NCI-H524 (cell line): ENCODE measurements at regions not wholly inside any gene's neighbourhood (a gene's known extent, or its start where the extent isn't known, plus 50 kb on each side); places are given as distances from the start of the nearest gene placed in this dataset.
"Not testable (repeated sequence)": the region's sequence is repeated elsewhere in the genome, so short reads cannot be mapped to it uniquely, and the experiment has no call there.

Source experiments
- DNase-seq, 2 experiments: peaks; one replicate each; lab custom pipeline; 2025; lab: John Stamatoyannopoulos, UW

GRCh38 chr9:26240020-26240419 is 561.8 kb upstream of the TUSC1 start:
- DNase-seq, result no peak

DNA sequence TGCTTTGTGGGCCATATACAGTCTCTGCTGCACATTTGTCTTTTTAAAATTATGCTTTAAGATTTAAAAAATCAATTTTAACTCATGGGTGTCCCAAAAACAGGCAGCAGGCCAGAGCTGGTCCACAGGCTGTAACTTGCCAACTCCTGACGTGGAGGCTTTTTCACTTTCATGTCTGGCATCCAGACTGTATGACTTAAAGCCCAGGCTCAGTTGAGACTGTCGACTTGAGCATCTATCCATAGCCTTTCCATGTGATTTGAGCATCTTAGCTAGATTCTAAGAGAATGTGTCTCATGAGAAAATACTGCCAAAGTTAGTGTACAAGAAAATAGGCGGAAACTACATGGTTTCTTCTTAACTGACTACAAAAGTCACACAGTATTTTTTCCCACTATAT is 559.0 kb upstream of the TUSC1 start:
- DNase-seq, result no peak

GRCh38 chr9:26234865-26235264 is 556.6 kb upstream of the TUSC1 start:
- DNase-seq, result no peak

DNA sequence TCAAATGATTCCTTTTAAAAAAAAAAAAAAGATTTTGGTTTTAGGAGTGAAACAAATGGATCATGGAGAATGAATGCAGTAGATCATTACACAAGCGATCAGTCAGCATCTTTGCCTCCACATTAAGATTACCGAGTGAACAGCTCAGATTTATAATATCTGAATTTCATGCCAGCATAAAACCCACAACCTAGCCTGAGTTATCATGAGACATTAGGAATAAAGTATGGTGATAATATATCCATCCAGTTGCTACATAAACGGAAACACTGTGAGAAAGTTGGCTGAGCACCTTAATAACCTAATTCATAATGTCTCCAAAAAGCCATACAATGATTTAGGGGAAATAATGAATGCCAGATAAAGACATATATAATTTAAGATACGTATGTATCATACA is 553.1 kb upstream of the TUSC1 start:
- no peak for DNase-seq

DNA sequence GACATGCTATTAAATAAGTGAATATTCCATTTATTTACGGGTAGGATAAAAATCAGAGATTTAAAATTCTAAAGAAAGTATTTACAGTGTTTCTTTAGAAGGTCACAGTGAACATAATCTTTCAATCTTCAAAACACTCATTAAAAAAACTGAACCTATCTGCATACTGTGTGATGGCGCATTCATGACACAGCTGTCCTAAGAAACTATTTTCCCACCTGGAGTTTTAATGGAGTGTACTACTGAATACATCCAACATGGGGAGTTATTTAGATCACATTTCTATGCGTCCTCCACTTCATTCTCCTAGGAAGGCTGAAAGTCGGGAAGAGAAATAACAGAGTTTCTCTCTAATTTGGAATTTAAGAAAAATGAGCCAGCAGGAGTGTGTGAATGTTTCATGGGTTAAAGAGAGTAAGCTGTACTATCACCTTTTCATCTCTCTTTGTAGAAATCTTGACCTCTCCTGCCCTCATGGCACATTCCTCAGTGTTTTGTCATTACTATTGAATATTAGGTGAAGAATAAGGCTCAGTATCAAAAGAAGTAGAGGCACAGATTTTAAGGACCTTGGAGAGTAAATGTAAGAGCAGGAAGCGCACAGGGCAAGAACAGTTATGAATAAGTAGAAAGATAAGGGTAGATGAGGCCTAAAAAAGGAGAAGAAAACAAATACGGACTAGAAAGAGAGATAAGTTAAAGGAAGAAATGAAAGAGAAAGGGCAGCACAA is 551.2 kb upstream of the TUSC1 start:
- DNase-seq, result no peak

DNA sequence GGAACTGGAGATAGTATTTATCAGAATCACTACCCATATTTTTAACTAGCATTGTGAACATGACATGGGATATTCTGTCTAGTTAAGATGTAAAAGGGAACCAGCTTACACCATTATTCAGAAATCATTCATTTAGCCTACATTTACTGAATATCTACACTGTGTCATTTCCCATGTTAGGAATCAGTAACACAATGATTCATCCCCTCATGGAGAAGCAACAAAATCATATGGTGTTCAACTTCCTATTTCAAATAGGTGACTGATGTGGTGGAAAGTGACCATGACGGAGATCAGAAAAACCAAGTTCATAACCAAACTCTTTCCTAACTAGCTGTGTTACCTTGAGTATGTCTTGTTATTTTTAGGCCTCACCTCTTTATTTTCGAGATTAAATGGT is 550.0 kb upstream of the TUSC1 start:
- DNase-seq, result no peak

DNA sequence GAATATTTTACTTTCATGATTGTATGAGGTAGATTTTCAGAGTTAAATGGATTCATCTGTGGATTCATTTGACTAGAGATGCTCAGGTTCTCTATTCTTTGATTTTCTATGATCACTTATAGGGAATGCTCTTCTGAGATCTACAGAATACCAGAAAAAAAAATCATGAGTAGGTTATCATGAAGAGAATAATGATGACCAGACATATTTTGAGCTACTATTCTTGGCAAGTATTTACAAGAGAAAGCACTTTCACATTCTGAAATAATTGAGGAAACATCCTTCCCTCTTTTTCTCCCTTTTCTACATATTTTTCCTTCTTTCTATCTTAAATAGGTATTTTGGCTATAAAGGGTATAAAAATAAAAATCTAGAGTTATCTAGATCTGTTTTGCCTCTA is 543.0 kb upstream of the TUSC1 start:
- DNase-seq, result no peak

GRCh38 chr9:26220367-26220766 is 542.1 kb upstream of the TUSC1 start:
- DNase-seq, result no peak

- DNase-seq, result no peak
Observed at GRCh38 chr9:26219961-26220360, 541.7 kb upstream of the TUSC1 start.

DNA sequence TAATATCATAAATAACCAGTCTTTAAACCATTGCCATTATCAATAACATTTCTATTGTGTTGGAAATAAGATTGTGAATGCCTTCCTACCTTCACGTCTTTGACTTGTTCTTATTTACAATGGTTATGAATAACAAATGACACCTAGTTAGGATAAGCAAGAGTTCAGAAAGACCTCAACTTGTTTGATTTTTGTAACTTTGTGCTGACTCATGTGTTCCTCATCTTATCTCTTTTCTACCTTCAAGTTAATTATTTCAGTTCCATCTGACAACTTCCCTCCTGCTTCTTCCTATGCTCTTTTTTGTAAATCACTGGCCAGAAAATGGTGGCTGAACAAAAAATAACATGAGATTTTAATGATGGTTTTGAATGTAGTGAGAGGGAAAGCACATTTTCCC is 538.5 kb upstream of the TUSC1 start:
- no peak for DNase-seq

GRCh38 chr9:26214713-26215444 is 536.6 kb upstream of the TUSC1 start:
- DNase-seq, result not testable (repeated sequence)

GRCh38 chr9:26210338-26210851 is 532.2 kb upstream of the TUSC1 start:
- DNase-seq, result no peak

GRCh38 chr9:26205261-26205660 is 527.0 kb upstream of the TUSC1 start:
- DNase-seq, result no peak

DNA sequence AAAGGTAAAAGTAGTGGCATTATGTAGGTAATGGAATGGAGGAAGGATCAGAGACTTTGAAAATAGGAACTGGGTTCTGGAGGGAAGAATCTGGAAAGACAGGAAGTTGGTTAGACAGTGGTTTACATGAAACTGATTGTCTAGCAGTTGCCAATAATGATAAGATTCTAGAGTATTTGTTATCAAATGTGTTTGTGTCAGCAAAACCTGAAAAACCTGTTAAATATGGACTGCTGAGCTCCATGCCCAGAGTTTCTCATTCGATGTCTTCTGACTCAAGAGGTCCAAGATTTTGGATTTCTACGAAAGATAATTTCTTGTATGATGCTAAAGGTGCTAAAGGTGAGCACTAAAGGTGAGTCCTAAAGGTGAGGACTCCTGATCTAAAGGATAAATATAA is 515.0 kb upstream of the TUSC1 start:
- DNase-seq, result no peak

DNA sequence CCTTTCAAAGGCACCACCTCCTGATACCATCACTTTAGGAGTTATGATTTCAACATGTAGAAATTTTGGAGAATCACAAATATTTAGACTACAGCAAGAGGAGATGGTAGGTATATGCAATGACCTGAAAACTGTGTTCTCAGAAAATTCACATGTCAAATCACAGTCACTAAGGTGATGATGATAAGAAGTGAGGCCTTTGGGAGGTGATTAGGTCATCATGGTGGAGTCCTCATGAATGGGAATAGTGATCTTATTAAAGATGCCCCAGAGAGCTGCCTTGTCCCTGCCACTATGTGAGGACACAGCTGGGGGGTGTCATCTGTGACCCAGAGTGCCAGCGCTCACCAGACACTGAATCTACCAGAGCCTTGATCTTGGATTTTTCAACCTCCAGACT is 513.5 kb upstream of the TUSC1 start:
- DNase-seq, result no peak

- no peak for DNase-seq
Observed at GRCh38 chr9:26181836-26182235, 503.6 kb upstream of the TUSC1 start.

DNA sequence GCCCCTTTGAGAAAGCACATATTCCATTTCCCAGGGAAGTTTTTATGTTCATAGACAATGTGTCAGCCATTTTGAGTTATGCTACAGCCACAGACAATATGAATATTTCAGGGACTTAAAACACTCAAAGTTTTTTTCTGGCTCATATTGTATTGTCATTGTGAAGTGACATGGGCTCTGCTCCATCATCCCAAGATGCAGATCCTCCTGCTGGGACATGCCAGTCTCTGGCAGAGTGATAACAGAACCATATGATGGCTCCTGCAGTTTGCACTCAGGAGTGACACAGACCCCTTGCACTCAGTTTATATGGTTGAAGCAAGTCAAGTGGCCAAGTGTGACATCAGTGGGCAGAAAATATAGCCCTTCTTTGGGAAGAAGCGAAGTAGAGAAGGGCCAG is 498.4 kb upstream of the TUSC1 start:
- no peak for DNase-seq

DNA sequence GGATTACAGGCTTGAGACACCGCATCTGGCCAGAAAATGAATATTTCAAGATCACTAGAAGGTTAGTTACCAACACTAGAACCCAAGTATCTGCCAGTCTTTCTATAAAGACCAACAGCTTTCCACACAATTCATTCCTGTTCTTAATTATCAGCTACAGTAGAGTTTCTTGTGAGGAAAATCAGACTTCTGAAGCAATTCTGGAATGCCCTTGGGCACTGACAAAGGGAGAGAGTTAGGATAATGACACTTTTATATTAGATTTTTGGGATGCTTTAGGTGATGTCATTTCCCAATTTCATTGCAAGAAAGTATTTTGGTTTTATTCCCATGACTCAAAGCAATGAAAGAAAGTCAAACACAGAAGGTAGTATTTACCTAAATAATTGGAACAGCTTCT is 497.0 kb upstream of the TUSC1 start:
- DNase-seq, result no peak

DNA sequence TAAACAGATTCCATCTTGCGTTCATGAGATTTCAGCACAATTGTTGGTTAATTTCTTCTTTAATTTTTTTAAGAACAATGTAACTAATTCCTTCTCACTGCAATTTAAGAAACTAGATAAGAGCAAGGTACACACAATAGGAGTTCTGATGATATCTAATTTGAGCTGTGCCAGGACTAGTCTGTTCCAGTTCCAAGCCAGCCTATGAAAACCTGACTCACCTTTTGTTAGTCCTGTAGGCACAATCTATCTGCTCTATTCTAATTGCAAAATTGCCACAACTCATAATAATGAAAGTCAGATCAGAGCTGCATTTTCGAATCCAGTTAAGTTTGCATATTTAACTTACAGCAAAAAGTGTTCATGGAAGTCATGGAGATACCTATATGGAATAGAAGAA is 494.1 kb upstream of the TUSC1 start:
- no peak for DNase-seq

GRCh38 chr9:26171691-26172090 is 493.4 kb upstream of the TUSC1 start:
- no peak for DNase-seq

- no peak for DNase-seq
Observed at GRCh38 chr9:26170190-26170589, 491.9 kb upstream of the TUSC1 start.

- DNase-seq, result no peak
Observed at GRCh38 chr9:26169708-26170107, 491.5 kb upstream of the TUSC1 start.

DNA sequence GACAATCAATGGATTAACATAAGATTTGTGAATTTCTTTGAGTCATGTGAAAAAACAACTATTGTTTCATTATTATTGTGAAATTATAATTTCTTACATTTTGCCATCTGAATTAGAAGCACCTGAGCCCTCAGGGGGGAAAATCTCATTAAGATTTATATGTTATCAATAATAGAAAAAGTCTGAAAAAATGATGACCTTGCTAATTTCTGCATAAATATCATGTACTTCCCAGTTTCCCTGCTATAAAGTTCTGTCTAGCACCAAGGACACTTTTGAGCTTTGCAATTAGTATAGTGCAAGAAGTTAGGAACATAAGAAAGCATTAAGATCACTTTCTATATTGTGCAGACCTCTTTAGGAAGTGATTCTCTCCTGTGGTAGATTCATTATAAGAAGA is 488.3 kb upstream of the TUSC1 start:
- no peak for DNase-seq

GRCh38 chr9:26165426-26165825 is 487.2 kb upstream of the TUSC1 start:
- DNase-seq, result no peak
